Thyroid gland (tissue), 4 donors: ENCODE measurements at regions not wholly inside any gene's neighbourhood (a gene's known extent, or its start where the extent isn't known, plus 50 kb on each side); places are given as distances from the start of the nearest gene placed in this dataset.

ENCODE experiments used
- DNase-seq, 2 donors: peaks; one replicate each; pipeline ENCODE4 v3.0.0-alpha.2; 2019
- H3K27ac ChIP-seq, 3 donors: fragments of 200-600 bp; sonication (generic); 1 replicate in 2 of 3; 2 replicates in 1 of 3; pipeline ENCODE4 v1.5.1; 2016 to 2019; ENCODE audit warnings: mild to moderate bottlenecking in 1 of 3, moderate library complexity in 1 of 3
- H3K27me3 ChIP-seq: fragments of 200-600 bp; sonication (generic); one replicate; pipeline ENCODE4 v1.5.1; 2019
- H3K36me3 ChIP-seq, 2 donors: fragments of 200-600 bp; sonication (generic); one replicate each; pipeline ENCODE4 v1.5.1; 2016 to 2019
- H3K4me1 ChIP-seq, 2 donors: fragments of 200-600 bp; sonication (generic); one replicate each; pipeline ENCODE4 v1.5.1; 2017 to 2019
- H3K4me3 ChIP-seq, 3 donors: fragments of 200-600 bp; sonication (generic); replicated peaks in 1 of 3; 1 replicate in 2 of 3; 2 replicates in 1 of 3; pipeline ENCODE4 v1.5.1; 2016; ENCODE audit warnings: mild to moderate bottlenecking in 1 of 3
- H3K9me3 ChIP-seq: fragments of 200-600 bp; sonication (generic); one replicate; pipeline ENCODE4 v1.5.1; 2017
- POLR2A ChIP-seq, 2 donors: fragments of 450-650 bp; IDR thresholded peaks; one replicate each; pipeline ENCODE4 v1.6.1; 2017; ENCODE audit warnings: antibody characterized with exemption in 2 of 2, mild to moderate bottlenecking in 2 of 2, moderate library complexity in 1 of 2
- WGBS, 2 donors: methylation state at CpG; one replicate each; pipeline ENCODE4 v1.1.5; 2017; 5-methylcytosine and 5-hydroxymethylcytosine counted together
- intact Hi-C: fragments of 100-400 bp; cut with DNase I; formaldehyde crosslinking; loops from one replicate; pipeline ENCODE4 v1.15.1; 2023
- TF ChIP-seq, protein P1 (sequence below), 6 experiments: fragments of 200-600 bp in 3 of 6; fragments of 450-650 bp in 3 of 6; sonication (generic) in 3 of 6; IDR thresholded peaks; one replicate each; pipeline ENCODE4 v1.5.1; 2016 to 2019; ENCODE audit warnings: antibody characterized with exemption in 6 of 6, mild to moderate bottlenecking in 2 of 6, inconsistent platforms in 1 of 6, moderate library complexity in 1 of 6

DNA sequence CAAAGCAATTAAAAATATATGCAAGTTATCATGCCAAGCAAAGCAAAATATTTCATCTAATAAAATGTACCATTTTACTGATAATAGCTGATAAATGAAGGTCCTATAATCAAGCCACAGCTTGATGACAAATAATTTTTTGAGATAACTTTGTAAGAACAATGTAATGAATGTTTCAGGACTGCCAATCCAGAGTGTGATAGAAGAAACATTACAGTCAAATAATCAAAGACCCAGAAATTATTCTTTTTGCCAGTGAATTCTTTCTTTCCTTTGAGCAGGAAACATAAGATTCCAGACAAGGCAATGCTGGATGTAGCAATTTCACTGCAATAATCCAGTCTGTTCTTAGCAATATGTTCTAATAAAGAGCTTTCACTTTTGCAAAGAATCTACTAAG is 556.1 kb downstream of the PLOD2 start:
- intact Hi-C loops, result no loop called here
- no peaks in the 10 kb centered on the region for H3K36me3 ChIP-seq

GRCh38 chr3:145620002-145620401 is 541.0 kb downstream of the PLOD2 start:
- H3K27me3 ChIP-seq, result no peaks in the 10 kb centered on the region
- no peaks in the 10 kb centered on the region for H3K4me1 ChIP-seq
- H3K4me3 ChIP-seq, result no peak overlapping the region
- intact Hi-C loops, result no loop called here
- DNase-seq, result no peak
- no peak overlapping the region for H3K27ac ChIP-seq
- 83 to 86% methylated on average over 3 of the region's 3 CpGs for WGBS, 2 donors
- no peaks in the 10 kb centered on the region for H3K36me3 ChIP-seq
- H3K9me3 ChIP-seq, result no peaks in the 10 kb centered on the region
- TF ChIP-seq POLR2A (IDR thresholded peaks at IDR 0.05), result no peak
- TF ChIP-seq, protein P1, sequence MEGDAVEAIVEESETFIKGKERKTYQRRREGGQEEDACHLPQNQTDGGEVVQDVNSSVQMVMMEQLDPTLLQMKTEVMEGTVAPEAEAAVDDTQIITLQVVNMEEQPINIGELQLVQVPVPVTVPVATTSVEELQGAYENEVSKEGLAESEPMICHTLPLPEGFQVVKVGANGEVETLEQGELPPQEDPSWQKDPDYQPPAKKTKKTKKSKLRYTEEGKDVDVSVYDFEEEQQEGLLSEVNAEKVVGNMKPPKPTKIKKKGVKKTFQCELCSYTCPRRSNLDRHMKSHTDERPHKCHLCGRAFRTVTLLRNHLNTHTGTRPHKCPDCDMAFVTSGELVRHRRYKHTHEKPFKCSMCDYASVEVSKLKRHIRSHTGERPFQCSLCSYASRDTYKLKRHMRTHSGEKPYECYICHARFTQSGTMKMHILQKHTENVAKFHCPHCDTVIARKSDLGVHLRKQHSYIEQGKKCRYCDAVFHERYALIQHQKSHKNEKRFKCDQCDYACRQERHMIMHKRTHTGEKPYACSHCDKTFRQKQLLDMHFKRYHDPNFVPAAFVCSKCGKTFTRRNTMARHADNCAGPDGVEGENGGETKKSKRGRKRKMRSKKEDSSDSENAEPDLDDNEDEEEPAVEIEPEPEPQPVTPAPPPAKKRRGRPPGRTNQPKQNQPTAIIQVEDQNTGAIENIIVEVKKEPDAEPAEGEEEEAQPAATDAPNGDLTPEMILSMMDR (IDR thresholded peaks at IDR 0.05), result no peak

More for the DNA sequence above, 556.1 kb downstream of the PLOD2 start:
- H3K4me1 ChIP-seq, result no peaks in the 10 kb centered on the region
- H3K9me3 ChIP-seq, result no peaks in the 10 kb centered on the region
- no peaks in the 10 kb centered on the region for H3K27me3 ChIP-seq
- no peak for TF ChIP-seq POLR2A (IDR thresholded peaks at IDR 0.05)
- TF ChIP-seq, protein P1 (IDR thresholded peaks at IDR 0.05), result no peak
- no peak overlapping the region for H3K4me3 ChIP-seq
- no peak overlapping the region for H3K27ac ChIP-seq
- no peak for DNase-seq

- H3K36me3 ChIP-seq, result no peaks in the 10 kb centered on the region
- TF ChIP-seq, protein P1 (IDR thresholded peaks at IDR 0.05), result no peak
- no peak for TF ChIP-seq POLR2A (IDR thresholded peaks at IDR 0.05)
- no peak overlapping the region for H3K4me3 ChIP-seq
- intact Hi-C loops, result no loop called here
- no peak for DNase-seq
- no peaks in the 10 kb centered on the region for H3K9me3 ChIP-seq
- no peaks in the 10 kb centered on the region for H3K27me3 ChIP-seq
- H3K27ac ChIP-seq, result no peak overlapping the region
- no peaks in the 10 kb centered on the region for H3K4me1 ChIP-seq
These were observed 540.5 kb downstream of the PLOD2 start for GRCh38 chr3:145620486-145620885.

- TF ChIP-seq POLR2A (IDR thresholded peaks at IDR 0.05), result no peak
- TF ChIP-seq, protein P1 (IDR thresholded peaks at IDR 0.05), result no peak
- Histone ChIP-seq H3K27me3 (no peaks in the 10 kb centered on the region), H3K4me3 (no peak overlapping the region), H3K4me1 (no peaks in the 10 kb centered on the region), H3K36me3 (no peaks in the 10 kb centered on the region), H3K27ac (no peak overlapping the region), H3K9me3 (no peaks in the 10 kb centered on the region)
- intact Hi-C loops, result no loop called here
- DNase-seq, result no peak
These were observed 537.6 kb downstream of the PLOD2 start for GRCh38 chr3:145623349-145623748.

- Histone ChIP-seq H3K27me3 (no peaks in the 10 kb centered on the region), H3K27ac (no peak overlapping the region)
- intact Hi-C loops, result no loop called here
These were observed 532.8 kb downstream of the PLOD2 start for GRCh38 chr3:145628211-145628610.

More at GRCh38 chr3:145628211-145628610, 532.8 kb downstream of the PLOD2 start:
- Histone ChIP-seq H3K9me3 (no peaks in the 10 kb centered on the region), H3K4me1 (no peaks in the 10 kb centered on the region), H3K4me3 (no peak overlapping the region), H3K36me3 (no peaks in the 10 kb centered on the region)
- TF ChIP-seq POLR2A (IDR thresholded peaks at IDR 0.05), result no peak
- TF ChIP-seq, protein P1 (IDR thresholded peaks at IDR 0.05), result no peak
- DNase-seq, result no peak
